ENCODE measurements at regions not wholly inside any gene's neighbourhood (a gene's known extent, or its start where the extent isn't known, plus 50 kb on each side); places are given as distances from the start of the nearest gene placed in this dataset.

DNA sequence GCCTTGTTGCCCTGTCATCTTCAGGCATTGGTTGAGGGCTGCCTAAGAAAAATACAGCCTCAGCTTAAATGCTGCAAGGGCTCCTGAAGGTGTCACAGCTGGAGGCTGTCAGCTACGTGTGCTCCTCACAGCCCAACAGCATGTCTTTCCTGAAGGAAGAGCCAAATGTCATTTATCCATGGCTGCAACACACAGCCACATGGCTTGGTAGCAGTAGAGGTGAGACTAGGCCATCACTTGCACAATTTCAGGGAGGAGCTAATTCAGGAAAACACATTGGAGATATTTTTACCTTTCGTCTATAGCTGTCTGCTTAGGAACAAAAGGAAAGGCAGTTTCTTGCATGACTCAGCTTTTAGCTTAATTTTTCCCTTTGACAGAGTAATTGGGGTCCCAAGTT, 260.7 kb downstream of the SYK start:
- H3K9ac ChIP-seq (ENCODE audit: low read length) = no peak overlapping the region
- DNase-seq (no peak), ATAC-seq (no peak)
- no peak overlapping the region for H2AFZ ChIP-seq (ENCODE audit: low read length)
- H4K20me1 ChIP-seq (ENCODE audit: low read length) = no peaks in the 10 kb centered on the region
- no peak overlapping the region for H3K4me2 ChIP-seq (ENCODE audit: low read length)
- H3K4me1 ChIP-seq (ENCODE audit: insufficient read depth, low read length) = peaks cover 25% of the 10 kb centered on the region
- H3F3A ChIP-seq (ENCODE audit: low read length, unreplicated experiment) = no peaks in the 10 kb centered on the region
- POLR2A ChIA-PET (ENCODE audit: unreplicated experiment) = interaction anchor here (0.5 kb wide), 1 partner anchor 103 kb away, joined by 5 read pairs; no protein-coding TSS in a partner anchor
- intact Hi-C loops (cut with micrococcal nuclease) = no loop called here
- no peaks in the 10 kb centered on the region for H3K27me3 ChIP-seq (ENCODE audit: low read length)
- H3K4me3 ChIP-seq (ENCODE audit: low read length) = no peak overlapping the region
- BruUV-seq (replicated peaks) = no TSS peak
- H3K27ac ChIP-seq (ENCODE audit: low read length) = no peak overlapping the region
- CTCF ChIA-PET = no interaction called here
- no peaks in the 10 kb centered on the region for H3K9me2 ChIP-seq (replicated peaks; ENCODE audit: low read length)
- no peak for TF ChIP-seq EZH2 (IDR thresholded peaks at IDR 0.05; ENCODE audit: low read length, unreplicated experiment)
- TF ChIP-seq, protein P1, sequence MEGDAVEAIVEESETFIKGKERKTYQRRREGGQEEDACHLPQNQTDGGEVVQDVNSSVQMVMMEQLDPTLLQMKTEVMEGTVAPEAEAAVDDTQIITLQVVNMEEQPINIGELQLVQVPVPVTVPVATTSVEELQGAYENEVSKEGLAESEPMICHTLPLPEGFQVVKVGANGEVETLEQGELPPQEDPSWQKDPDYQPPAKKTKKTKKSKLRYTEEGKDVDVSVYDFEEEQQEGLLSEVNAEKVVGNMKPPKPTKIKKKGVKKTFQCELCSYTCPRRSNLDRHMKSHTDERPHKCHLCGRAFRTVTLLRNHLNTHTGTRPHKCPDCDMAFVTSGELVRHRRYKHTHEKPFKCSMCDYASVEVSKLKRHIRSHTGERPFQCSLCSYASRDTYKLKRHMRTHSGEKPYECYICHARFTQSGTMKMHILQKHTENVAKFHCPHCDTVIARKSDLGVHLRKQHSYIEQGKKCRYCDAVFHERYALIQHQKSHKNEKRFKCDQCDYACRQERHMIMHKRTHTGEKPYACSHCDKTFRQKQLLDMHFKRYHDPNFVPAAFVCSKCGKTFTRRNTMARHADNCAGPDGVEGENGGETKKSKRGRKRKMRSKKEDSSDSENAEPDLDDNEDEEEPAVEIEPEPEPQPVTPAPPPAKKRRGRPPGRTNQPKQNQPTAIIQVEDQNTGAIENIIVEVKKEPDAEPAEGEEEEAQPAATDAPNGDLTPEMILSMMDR (conservative IDR thresholded peaks at IDR 0.05; ENCODE audit: low read depth, low read length) = no peak
- no peak for TF ChIP-seq EZH2phosphoT487 (IDR thresholded peaks at IDR 0.05; ENCODE audit: borderline replicate concordance, low read length)
- no peaks in the 10 kb centered on the region for H3K9me3 ChIP-seq (ENCODE audit: low read length)
- H3K79me2 ChIP-seq (ENCODE audit: low read length) = no peaks in the 10 kb centered on the region
- no peaks in the 10 kb centered on the region for H3K36me3 ChIP-seq (ENCODE audit: low read depth, low read length)

GRCh38 chr9:91063471-91063870, 261.9 kb downstream of the SYK start:
- H3K9me2 ChIP-seq (replicated peaks; ENCODE audit: low read length) = no peaks in the 10 kb centered on the region
- CTCF ChIA-PET = no interaction called here

More at GRCh38 chr9:91063471-91063870, 261.9 kb downstream of the SYK start:
- TF ChIP-seq, protein P1 (conservative IDR thresholded peaks at IDR 0.05; ENCODE audit: low read depth, low read length) = no peak
- TF ChIP-seq EZH2phosphoT487 (IDR thresholded peaks at IDR 0.05; ENCODE audit: borderline replicate concordance, low read length) = no peak
- TF ChIP-seq EZH2 (IDR thresholded peaks at IDR 0.05; ENCODE audit: low read length, unreplicated experiment) = no peak
- intact Hi-C loops (cut with micrococcal nuclease) = no loop called here
- no peak overlapping the region for H3K27ac ChIP-seq (ENCODE audit: low read length)
- H2AFZ ChIP-seq (ENCODE audit: low read length) = no peak overlapping the region
- H3K79me2 ChIP-seq (ENCODE audit: low read length) = no peaks in the 10 kb centered on the region
- no peak for ATAC-seq
- H3K36me3 ChIP-seq (ENCODE audit: low read depth, low read length) = no peaks in the 10 kb centered on the region
- H3K4me1 ChIP-seq (ENCODE audit: insufficient read depth, low read length) = peaks cover 25% of the 10 kb centered on the region
- H3K27me3 ChIP-seq (ENCODE audit: low read length) = no peaks in the 10 kb centered on the region
- POLR2A ChIA-PET (ENCODE audit: unreplicated experiment) = no interaction called here
- H3K9ac ChIP-seq (ENCODE audit: low read length) = no peak overlapping the region
- DNase-seq = no peak
- BruUV-seq (replicated peaks) = no TSS peak
- H3F3A ChIP-seq (ENCODE audit: low read length, unreplicated experiment) = no peaks in the 10 kb centered on the region
- no peak overlapping the region for H3K4me3 ChIP-seq (ENCODE audit: low read length)
- H4K20me1 ChIP-seq (ENCODE audit: low read length) = no peaks in the 10 kb centered on the region
- H3K4me2 ChIP-seq (ENCODE audit: low read length) = no peak overlapping the region
- H3K9me3 ChIP-seq (ENCODE audit: low read length) = no peaks in the 10 kb centered on the region

Data from PC-3 (cell line).